Fibroblast of lung (primary cell): ENCODE measurements at regions not wholly inside any gene's neighbourhood (a gene's known extent, or its start where the extent isn't known, plus 50 kb on each side); places are given as distances from the start of the nearest gene placed in this dataset.

Experiments used
- DNase-seq, 2 donors: peaks; one replicate each; pipeline versions ENCODE4 v3.0.0 to v3.0.0-alpha.2; 2010; ENCODE audit warnings: low read depth in 2 of 2
- H2AFZ ChIP-seq: 2 replicates; pipeline ENCODE4 v1.5.1; 2012; ENCODE audit warnings: low read length, control low read depth, inconsistent platforms
- H3K27ac ChIP-seq: 2 replicates; pipeline ENCODE4 v1.5.1; 2011; ENCODE audit warnings: low read length, control low read depth; ENCODE audit not compliant: insufficient read depth
- H3K27me3 ChIP-seq: 2 replicates; pipeline ENCODE4 v1.5.1; 2011; ENCODE audit warnings: mild to moderate bottlenecking, low read length; ENCODE audit not compliant: control insufficient read depth, insufficient read depth
- H3K36me3 ChIP-seq: 2 replicates; pipeline ENCODE4 v1.5.1; 2011; ENCODE audit warnings: low read length; ENCODE audit not compliant: control insufficient read depth, insufficient read depth
- H3K4me1 ChIP-seq: 2 replicates; pipeline ENCODE4 v1.5.1; 2011; ENCODE audit warnings: low read length; ENCODE audit not compliant: control insufficient read depth, insufficient read depth; ENCODE audit errors: extremely low read depth
- H3K4me2 ChIP-seq: 2 replicates; pipeline ENCODE4 v1.5.1; 2011; ENCODE audit warnings: low read length, control low read depth; ENCODE audit not compliant: insufficient read depth; ENCODE audit errors: extremely low read depth
- H3K4me3 ChIP-seq, 4 experiments: fragments of 200-600 bp in 1 of 4; sonication (generic) in 1 of 4; replicated peaks in 1 of 4; 2 replicates each; pipeline ENCODE4 v1.5.1; 2011 to 2016; ENCODE audit warnings: low read length in 4 of 4, low read depth in 3 of 4, mild to moderate bottlenecking in 3 of 4, control low read depth in 2 of 4, inconsistent platforms in 1 of 4, mixed read lengths in 1 of 4; ENCODE audit not compliant: insufficient read depth in 1 of 4; ENCODE audit errors: control extremely low read depth in 1 of 4
- H3K79me2 ChIP-seq: 2 replicates; pipeline ENCODE4 v1.5.1; 2012; ENCODE audit warnings: mild to moderate bottlenecking, low read length, inconsistent platforms; ENCODE audit not compliant: control insufficient read depth, insufficient read depth
- H3K9ac ChIP-seq: 2 replicates; pipeline ENCODE4 v1.5.1; 2011; ENCODE audit warnings: mild to moderate bottlenecking, low read length, control low read depth; ENCODE audit not compliant: insufficient read depth
- H3K9me3 ChIP-seq: 2 replicates; pipeline ENCODE4 v1.5.1; 2012; ENCODE audit warnings: low read depth, low read length; ENCODE audit not compliant: control insufficient read depth, insufficient read depth
- H4K20me1 ChIP-seq: 2 replicates; pipeline ENCODE4 v1.5.1; 2011; ENCODE audit warnings: low read length; ENCODE audit not compliant: control insufficient read depth, insufficient read depth; ENCODE audit errors: extremely low read depth
- EZH2 ChIP-seq: IDR thresholded peaks from 2 replicates; pipeline ENCODE4 v1.5.1; 2012; ENCODE audit warnings: low read length, control low read depth, mild to moderate bottlenecking; ENCODE audit errors: missing control alignments
- TF ChIP-seq, protein P1 (sequence below), 2 donors: IDR thresholded peaks in 1 of 2; conservative IDR thresholded peaks in 1 of 2; 1 replicate in 1 of 2; 2 replicates in 1 of 2; pipeline ENCODE4 v1.5.1; 2011 to 2012; ENCODE audit warnings: low read length in 2 of 2, control low read depth in 1 of 2, inconsistent platforms in 1 of 2, low read depth in 1 of 2, mild to moderate bottlenecking in 1 of 2

DNA sequence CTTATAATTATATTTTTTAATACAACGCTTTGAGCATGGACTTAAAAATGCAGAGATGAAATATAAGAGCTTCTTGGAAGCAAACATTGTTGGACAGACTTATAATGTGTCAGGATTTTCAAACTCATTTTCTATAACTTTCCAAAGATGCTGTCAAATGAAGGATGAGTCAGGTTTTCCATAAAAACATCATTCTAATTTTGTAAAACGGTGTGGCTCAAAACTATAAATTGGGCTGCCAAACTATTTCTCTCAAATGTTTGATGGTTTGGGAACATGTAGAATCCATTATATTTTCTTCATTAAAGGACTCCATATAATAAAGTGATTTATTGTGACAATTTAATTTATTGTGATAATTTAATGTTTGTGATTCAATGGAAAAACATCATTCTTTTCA is 511.2 kb downstream of the USP25 start:
- Histone ChIP-seq H3K4me1 (no peaks in the 10 kb centered on the region), H3K9ac (no peak overlapping the region), H3K4me2 (no peak overlapping the region), H3K27ac (no peak overlapping the region), H3K79me2 (no peaks in the 10 kb centered on the region), H3K9me3 (no peaks in the 10 kb centered on the region), H3K27me3 (no peaks in the 10 kb centered on the region), H4K20me1 (no peaks in the 10 kb centered on the region), H2AFZ (no peak overlapping the region), H3K36me3 (no peaks in the 10 kb centered on the region), H3K4me3 (no peak overlapping the region)
- DNase-seq: no peak
- TF ChIP-seq EZH2: no peak
- TF ChIP-seq, protein P1, sequence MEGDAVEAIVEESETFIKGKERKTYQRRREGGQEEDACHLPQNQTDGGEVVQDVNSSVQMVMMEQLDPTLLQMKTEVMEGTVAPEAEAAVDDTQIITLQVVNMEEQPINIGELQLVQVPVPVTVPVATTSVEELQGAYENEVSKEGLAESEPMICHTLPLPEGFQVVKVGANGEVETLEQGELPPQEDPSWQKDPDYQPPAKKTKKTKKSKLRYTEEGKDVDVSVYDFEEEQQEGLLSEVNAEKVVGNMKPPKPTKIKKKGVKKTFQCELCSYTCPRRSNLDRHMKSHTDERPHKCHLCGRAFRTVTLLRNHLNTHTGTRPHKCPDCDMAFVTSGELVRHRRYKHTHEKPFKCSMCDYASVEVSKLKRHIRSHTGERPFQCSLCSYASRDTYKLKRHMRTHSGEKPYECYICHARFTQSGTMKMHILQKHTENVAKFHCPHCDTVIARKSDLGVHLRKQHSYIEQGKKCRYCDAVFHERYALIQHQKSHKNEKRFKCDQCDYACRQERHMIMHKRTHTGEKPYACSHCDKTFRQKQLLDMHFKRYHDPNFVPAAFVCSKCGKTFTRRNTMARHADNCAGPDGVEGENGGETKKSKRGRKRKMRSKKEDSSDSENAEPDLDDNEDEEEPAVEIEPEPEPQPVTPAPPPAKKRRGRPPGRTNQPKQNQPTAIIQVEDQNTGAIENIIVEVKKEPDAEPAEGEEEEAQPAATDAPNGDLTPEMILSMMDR (conservative IDR thresholded peaks at IDR 0.05 in 1 of 2, IDR thresholded peaks at IDR 0.05 in 1 of 2; ENCODE audit: low read depth in 1 of 2, low read length in 2 of 2): no peak

GRCh38 chr21:16241479-16241963 is 511.7 kb downstream of the USP25 start:
- Histone ChIP-seq H3K4me1 (no peaks in the 10 kb centered on the region), H2AFZ (no peak overlapping the region), H3K9me3 (no peaks in the 10 kb centered on the region), H4K20me1 (no peaks in the 10 kb centered on the region), H3K9ac (no peak overlapping the region), H3K79me2 (no peaks in the 10 kb centered on the region), H3K4me3 (no peak overlapping the region), H3K4me2 (no peak overlapping the region), H3K36me3 (no peaks in the 10 kb centered on the region), H3K27ac (no peak overlapping the region), H3K27me3 (no peaks in the 10 kb centered on the region)
- TF ChIP-seq, protein P1 (conservative IDR thresholded peaks at IDR 0.05 in 1 of 2, IDR thresholded peaks at IDR 0.05 in 1 of 2; ENCODE audit: low read depth in 1 of 2, low read length in 2 of 2): no peak
- no peak for TF ChIP-seq EZH2
- no peak for DNase-seq

DNA sequence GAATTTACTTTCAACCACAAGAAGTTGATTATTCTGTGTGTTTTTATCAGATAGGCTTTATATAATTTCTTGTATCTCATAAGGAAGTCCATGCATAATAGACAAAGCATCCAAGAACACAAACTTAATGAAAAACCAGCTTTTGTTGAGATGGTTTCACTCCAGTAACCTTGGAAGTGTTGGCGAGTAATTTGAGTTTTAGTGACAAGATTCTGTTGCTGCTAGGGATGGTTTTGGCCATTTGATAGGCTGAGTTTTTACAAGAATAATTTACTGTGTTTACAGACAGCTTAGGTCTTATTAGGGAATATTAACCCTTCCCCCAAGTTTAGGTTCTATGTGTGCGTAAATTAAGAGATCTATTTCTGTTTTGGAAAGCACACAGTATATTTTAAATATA is 513.6 kb downstream of the USP25 start:
- TF ChIP-seq, protein P1 (conservative IDR thresholded peaks at IDR 0.05 in 1 of 2, IDR thresholded peaks at IDR 0.05 in 1 of 2; ENCODE audit: low read depth in 1 of 2, low read length in 2 of 2): no peak
- TF ChIP-seq EZH2: no peak
- H3K27ac ChIP-seq: no peak overlapping the region
- H4K20me1 ChIP-seq: no peaks in the 10 kb centered on the region

More for the DNA sequence above, 513.6 kb downstream of the USP25 start:
- H3K36me3 ChIP-seq: no peaks in the 10 kb centered on the region
- H2AFZ ChIP-seq: no peak overlapping the region
- H3K4me1 ChIP-seq: no peaks in the 10 kb centered on the region
- no peaks in the 10 kb centered on the region for H3K9me3 ChIP-seq
- no peak for DNase-seq
- H3K79me2 ChIP-seq: no peaks in the 10 kb centered on the region
- H3K27me3 ChIP-seq: no peaks in the 10 kb centered on the region
- H3K9ac ChIP-seq: no peak overlapping the region
- H3K4me3 ChIP-seq: no peak overlapping the region
- no peak overlapping the region for H3K4me2 ChIP-seq
